ENCODE measurements at regions not wholly inside any gene's neighbourhood (a gene's known extent, or its start where the extent isn't known, plus 50 kb on each side); places are given as distances from the start of the nearest gene placed in this dataset.
"Not testable (repeated sequence)": the region's sequence is repeated elsewhere in the genome, so short reads cannot be mapped to it uniquely, and the experiment has no call there.

DNA sequence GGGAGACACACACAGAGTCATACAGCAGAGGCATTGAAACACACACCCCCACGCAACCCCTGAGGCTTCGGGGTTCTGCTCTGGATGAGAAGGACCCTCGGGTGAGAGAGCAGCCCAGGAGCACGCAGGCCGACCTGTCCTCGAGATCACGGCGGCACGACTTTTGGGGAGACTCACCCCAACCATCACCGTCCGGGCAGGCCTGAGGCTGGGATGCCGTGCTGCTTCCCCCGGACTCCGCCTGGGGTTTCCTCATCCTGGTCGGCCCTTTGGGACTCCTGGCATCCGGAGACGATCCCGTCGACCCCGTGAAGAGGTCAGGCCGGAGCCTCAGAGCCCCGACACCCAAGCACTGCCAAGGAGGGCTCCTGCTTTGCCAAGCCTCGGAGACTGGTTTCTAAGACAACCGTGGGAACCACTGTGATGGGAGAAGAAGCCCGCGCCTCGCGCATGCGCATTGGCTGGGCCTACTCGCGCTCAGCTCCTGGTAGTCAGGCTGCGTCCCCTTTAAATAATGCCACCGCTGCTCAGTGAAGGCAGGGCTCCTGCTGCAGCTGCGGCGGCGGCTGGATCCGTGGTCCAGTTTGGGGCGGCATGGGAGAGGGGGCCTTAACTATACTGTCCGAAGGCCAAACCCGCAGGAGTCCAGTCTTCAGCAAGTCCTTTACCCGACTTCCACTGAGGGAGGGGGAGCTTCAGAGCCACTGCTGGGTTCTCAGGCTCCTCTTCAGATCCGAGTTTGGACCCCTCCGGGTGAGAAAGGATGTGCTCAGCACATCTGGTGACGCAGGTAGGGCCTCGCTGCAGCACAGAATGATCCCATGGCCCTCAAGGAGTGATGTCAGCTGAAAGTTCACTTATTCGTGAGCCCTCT lies 171.4 kb upstream of the ZNF337 start:
- Histone ChIP-seq H3K4me3 (peak overlapping the region; percentile 31 to 57 (median 44)), H3K27ac (peak overlapping the region in 1 of 4 donors; percentile 3), H3K4me1 (peaks cover 0 to 32% (median 6%) of the 10 kb centered on the region in 4 donors), H3K9me3 (no peaks in the 10 kb centered on the region), H3K36me3 (no peaks in the 10 kb centered on the region), H3K27me3 (no peaks in the 10 kb centered on the region)
- peak in 1 of 2 donors; percentile 50 for DNase-seq (ENCODE audit: low spot score in 2 of 2)
- WGBS, 2 donors = 17 to 21% methylated on average over 32 to 33 of the region's 46 CpGs
- TF ChIP-seq CTCF (IDR thresholded peaks at IDR 0.05) = no peak
- TF ChIP-seq POLR2A (IDR thresholded peaks at IDR 0.05) = no peak
- no peak for TF ChIP-seq EP300 (IDR thresholded peaks at IDR 0.05)

- not testable (repeated sequence) for H3K4me3 ChIP-seq; DNase-seq (ENCODE audit: low spot score in 2 of 2); H3K27me3 ChIP-seq; H3K36me3 ChIP-seq; H3K9me3 ChIP-seq; H3K27ac ChIP-seq
- 89 to 94% methylated on average over 35 of the region's 35 CpGs for WGBS, 2 donors
- peaks cover 0 to 41% (median 13%) of the 10 kb centered on the region in 4 donors for H3K4me1 ChIP-seq
Observed at GRCh38 chr20:25867015-25867775, 170.5 kb upstream of the ZNF337 start.

GRCh38 chr20:25865715-25866656 lies 169.3 kb upstream of the ZNF337 start:
- no peak for DNase-seq (ENCODE audit: low spot score in 2 of 2)
- H3K27ac ChIP-seq = peak overlapping the region in 1 of 4 donors; percentile 15

GRCh38 chr20:25864963-25865714 lies 168.5 kb upstream of the ZNF337 start:
- H3K36me3 ChIP-seq; H3K27me3 ChIP-seq; DNase-seq (ENCODE audit: low spot score in 2 of 2); H3K27ac ChIP-seq; H3K9me3 ChIP-seq: not testable (repeated sequence)
- WGBS, 2 donors = 53 to 75% methylated on average over 22 to 30 of the region's 30 CpGs
- Histone ChIP-seq H3K4me1 (peaks cover 0 to 58% (median 18%) of the 10 kb centered on the region in 4 donors), H3K4me3 (peak overlapping the region; percentile 7 to 41 (median 34))

More at GRCh38 chr20:25865715-25866656, 169.3 kb upstream of the ZNF337 start:
- TF ChIP-seq CTCF (IDR thresholded peaks at IDR 0.05) = no peak
- TF ChIP-seq POLR2A (IDR thresholded peaks at IDR 0.05) = no peak
- no peak for TF ChIP-seq EP300 (IDR thresholded peaks at IDR 0.05)
- Histone ChIP-seq H3K27me3 (no peaks in the 10 kb centered on the region), H3K36me3 (no peaks in the 10 kb centered on the region), H3K4me1 (peaks cover 0 to 51% (median 18%) of the 10 kb centered on the region in 4 donors), H3K9me3 (no peaks in the 10 kb centered on the region), H3K4me3 (peak overlapping the region; percentile 7 to 41 (median 34))
- 36 to 38% methylated on average over 34 to 36 of the region's 43 CpGs for WGBS, 2 donors

- H3K9me3 ChIP-seq = no peaks in the 10 kb centered on the region
- peaks cover 0 to 65% (median 24%) of the 10 kb centered on the region in 4 donors for H3K4me1 ChIP-seq
- no peaks in the 10 kb centered on the region for H3K36me3 ChIP-seq
- H3K27ac ChIP-seq = no peak overlapping the region
- peaks cover 0 to 11% of the 10 kb centered on the region in 2 donors for H3K27me3 ChIP-seq
- TF ChIP-seq CTCF (IDR thresholded peaks at IDR 0.05) (no peak), POLR2A (IDR thresholded peaks at IDR 0.05) (no peak), EP300 (IDR thresholded peaks at IDR 0.05) (no peak)
- 76 to 77% methylated on average over 15 of the region's 15 CpGs for WGBS, 2 donors
- DNase-seq (ENCODE audit: low spot score in 2 of 2) = no peak
- no peak overlapping the region for H3K4me3 ChIP-seq
Observed at GRCh38 chr20:25864326-25864962, 167.8 kb upstream of the ZNF337 start.
